A673 (cell line): ENCODE measurements at regions not wholly inside any gene's neighbourhood (a gene's known extent, or its start where the extent isn't known, plus 50 kb on each side); places are given as distances from the start of the nearest gene placed in this dataset.

Experiments used
- BruUV-seq: library from RNA; stranded (reverse); fragments of 400-500 nt; replicated peaks from 2 replicates; lab custom pipeline; 2021; lab: Mats Ljungman, UMichigan
- CTCF ChIA-PET: fragments of 300-600 bp; sonication (Branson Sonifier 250); formaldehyde crosslinking; loops from one replicate; lab custom pipeline; 2022; ENCODE audit warnings: antibody characterized with exemption; lab: Charles Lee
- POLR2A ChIA-PET: fragments of 300-600 bp; sonication (Branson Sonifier 250); formaldehyde crosslinking; loops from one replicate; lab custom pipeline; 2022; ENCODE audit warnings: antibody characterized with exemption; ENCODE audit not compliant: low non-redundant PET; lab: Charles Lee
- DNase-seq: peaks from one replicate; pipeline ENCODE4 v3.0.0-alpha.2; 2015; ENCODE audit warnings: low spot score
- H3K27ac ChIP-seq: fragments of 200-600 bp; sonication (generic); 2 replicates; pipeline ENCODE4 v1.5.1; 2016; ENCODE audit warnings: mixed run types, low read depth, mild to moderate bottlenecking, mixed read lengths, antibody characterized with exemption, low read length; ENCODE audit not compliant: poor library complexity, severe bottlenecking
- H3K27me3 ChIP-seq: fragments of 200-600 bp; sonication (generic); replicated peaks from 2 replicates; pipeline ENCODE4 v1.6.1; 2017; ENCODE audit warnings: mixed run types, low read depth, mild to moderate bottlenecking, mixed read lengths, antibody characterized with exemption, low read length; ENCODE audit not compliant: insufficient read depth, poor library complexity
- H3K36me3 ChIP-seq: fragments of 200-600 bp; sonication (generic); 2 replicates; pipeline ENCODE4 v1.6.1; 2016; ENCODE audit warnings: mixed run types, mild to moderate bottlenecking, mixed read lengths, antibody characterized with exemption, low read length; ENCODE audit not compliant: insufficient read depth, poor library complexity, severe bottlenecking
- H3K4me1 ChIP-seq: fragments of 200-600 bp; sonication (generic); 2 replicates; pipeline ENCODE4 v1.6.1; 2017; ENCODE audit warnings: mixed run types, mild to moderate bottlenecking, mixed read lengths, antibody characterized with exemption, low read length; ENCODE audit not compliant: insufficient read depth, poor library complexity, severe bottlenecking
- H3K4me3 ChIP-seq: fragments of 200-600 bp; sonication (generic); 2 replicates; pipeline ENCODE4 v1.5.1; 2016; ENCODE audit warnings: low read depth, mixed run types, mild to moderate bottlenecking, mixed read lengths, low read length; ENCODE audit not compliant: poor library complexity, severe bottlenecking
- H3K9me3 ChIP-seq: fragments of 200-600 bp; sonication (generic); 2 replicates; pipeline ENCODE4 v1.6.1; 2016; ENCODE audit warnings: mixed run types, low read depth, mild to moderate bottlenecking, mixed read lengths, antibody characterized with exemption, low read length; ENCODE audit not compliant: poor library complexity, severe bottlenecking
- EZH2 ChIP-seq: fragments of 200-600 bp; sonication (generic); IDR thresholded peaks from 2 replicates; pipeline ENCODE4 v1.6.1; 2017; ENCODE audit warnings: borderline replicate concordance, low read depth, mild to moderate bottlenecking, mixed read lengths, antibody characterized with exemption, low read length; ENCODE audit not compliant: poor library complexity, severe bottlenecking
- intact Hi-C: fragments of 100-400 bp; cut with micrococcal nuclease; formaldehyde crosslinking; loops from one replicate; pipeline ENCODE4 v1.10.0; 2022; ENCODE audit not compliant: unreplicated experiment
- TF ChIP-seq, protein P1 (sequence below): fragments of 300-800, 200-600 bp; sonication (generic); conservative IDR thresholded peaks from 2 replicates; pipeline ENCODE4 v1.5.1; 2017; ENCODE audit warnings: low read depth, mild to moderate bottlenecking, antibody characterized with exemption, low read length, moderate library complexity, mixed read lengths

DNA sequence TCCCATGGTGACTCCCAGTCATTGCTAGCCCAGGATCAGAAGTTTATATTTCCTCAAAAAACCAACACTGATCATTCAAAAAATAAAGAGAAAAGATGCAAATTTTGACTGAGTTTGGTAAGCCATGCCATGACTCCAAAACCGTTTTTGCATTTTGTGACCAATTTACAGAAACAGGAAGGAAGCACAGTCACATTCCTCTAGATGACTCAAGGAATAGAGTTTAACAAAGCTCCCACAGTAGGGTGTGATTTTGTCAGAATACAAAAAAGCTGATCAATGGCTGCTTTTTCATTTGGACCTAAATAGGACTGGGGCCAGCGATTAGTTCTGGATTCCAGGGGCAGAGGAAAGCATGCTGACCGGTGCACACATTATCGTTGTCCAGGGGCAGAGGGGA is 179.4 kb upstream of the AFDN start:
- ChIA-PET POLR2A (no interaction called here), CTCF (no interaction called here)
- H3K4me1 ChIP-seq: peaks cover 23% of the 10 kb centered on the region
- intact Hi-C loops: no loop called here
- H3K4me3 ChIP-seq: no peak overlapping the region
- H3K36me3 ChIP-seq: no peaks in the 10 kb centered on the region
- no peak for TF ChIP-seq EZH2
- TF ChIP-seq, protein P1, sequence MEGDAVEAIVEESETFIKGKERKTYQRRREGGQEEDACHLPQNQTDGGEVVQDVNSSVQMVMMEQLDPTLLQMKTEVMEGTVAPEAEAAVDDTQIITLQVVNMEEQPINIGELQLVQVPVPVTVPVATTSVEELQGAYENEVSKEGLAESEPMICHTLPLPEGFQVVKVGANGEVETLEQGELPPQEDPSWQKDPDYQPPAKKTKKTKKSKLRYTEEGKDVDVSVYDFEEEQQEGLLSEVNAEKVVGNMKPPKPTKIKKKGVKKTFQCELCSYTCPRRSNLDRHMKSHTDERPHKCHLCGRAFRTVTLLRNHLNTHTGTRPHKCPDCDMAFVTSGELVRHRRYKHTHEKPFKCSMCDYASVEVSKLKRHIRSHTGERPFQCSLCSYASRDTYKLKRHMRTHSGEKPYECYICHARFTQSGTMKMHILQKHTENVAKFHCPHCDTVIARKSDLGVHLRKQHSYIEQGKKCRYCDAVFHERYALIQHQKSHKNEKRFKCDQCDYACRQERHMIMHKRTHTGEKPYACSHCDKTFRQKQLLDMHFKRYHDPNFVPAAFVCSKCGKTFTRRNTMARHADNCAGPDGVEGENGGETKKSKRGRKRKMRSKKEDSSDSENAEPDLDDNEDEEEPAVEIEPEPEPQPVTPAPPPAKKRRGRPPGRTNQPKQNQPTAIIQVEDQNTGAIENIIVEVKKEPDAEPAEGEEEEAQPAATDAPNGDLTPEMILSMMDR: no peak
- H3K27ac ChIP-seq: peak overlapping the region; percentile 49
- H3K9me3 ChIP-seq: no peaks in the 10 kb centered on the region
- no peaks in the 10 kb centered on the region for H3K27me3 ChIP-seq
- DNase-seq: peak; percentile 83
- no TSS peak for BruUV-seq

DNA sequence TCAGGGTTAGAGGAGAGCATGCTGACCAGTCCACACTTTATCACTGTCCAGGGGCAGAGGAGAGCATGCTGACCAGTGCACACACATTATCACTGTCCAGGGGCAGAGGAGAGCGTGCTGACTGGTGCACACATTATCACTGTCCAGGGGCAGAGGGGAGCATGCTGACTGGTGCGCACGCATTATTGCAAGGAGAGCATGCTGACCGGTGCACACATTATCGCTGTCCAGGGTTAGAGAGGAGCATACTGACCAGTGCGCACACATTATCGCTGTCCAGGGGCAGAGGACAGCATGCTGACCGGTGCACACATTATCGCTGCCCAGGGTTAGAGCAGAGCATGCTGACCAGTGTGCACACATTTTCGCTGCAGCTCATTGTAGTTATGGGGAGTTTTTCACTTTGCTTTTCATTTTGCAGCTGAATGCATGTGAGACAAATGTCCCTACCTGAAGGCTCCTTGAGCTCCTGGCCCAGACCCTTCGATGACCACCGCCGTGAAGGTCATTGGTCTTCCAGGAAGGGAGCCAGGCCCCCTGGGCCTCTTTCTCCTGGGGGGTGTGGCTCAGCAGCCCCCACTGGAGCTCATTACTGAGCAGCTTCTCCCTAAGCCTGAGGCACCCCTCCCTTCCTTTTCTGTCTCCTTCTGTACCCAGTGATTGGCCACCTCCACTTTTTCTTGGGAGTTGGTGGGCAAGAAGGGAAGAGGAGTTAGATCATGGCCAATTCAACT is 178.8 kb upstream of the AFDN start:
- no peak for DNase-seq
- intact Hi-C loops: no loop called here
- Histone ChIP-seq H3K27ac (peak overlapping the region; percentile 49), H3K36me3 (no peaks in the 10 kb centered on the region), H3K4me3 (no peak overlapping the region), H3K4me1 (peaks cover 23% of the 10 kb centered on the region), H3K27me3 (no peaks in the 10 kb centered on the region), H3K9me3 (no peaks in the 10 kb centered on the region)
- TF ChIP-seq, protein P1: no peak
- no peak for TF ChIP-seq EZH2
- ChIA-PET CTCF (no interaction called here), POLR2A (no interaction called here)
- no TSS peak for BruUV-seq

GRCh38 chr6:167648501-167649278 is 178.0 kb upstream of the AFDN start:
- POLR2A ChIA-PET: no interaction called here

More at GRCh38 chr6:167648501-167649278, 178.0 kb upstream of the AFDN start:
- Histone ChIP-seq H3K4me1 (peaks cover 23% of the 10 kb centered on the region), H3K36me3 (no peaks in the 10 kb centered on the region), H3K4me3 (no peak overlapping the region), H3K27ac (no peak overlapping the region), H3K9me3 (no peaks in the 10 kb centered on the region), H3K27me3 (no peaks in the 10 kb centered on the region)
- no peak for DNase-seq
- BruUV-seq: no TSS peak
- TF ChIP-seq, protein P1: no peak
- no peak for TF ChIP-seq EZH2
- CTCF ChIA-PET: no interaction called here
- intact Hi-C loops: no loop called here
